Sciatic nerve (tissue), 2 donors: ENCODE measurements at regions not wholly inside any gene's neighbourhood (a gene's known extent, or its start where the extent isn't known, plus 50 kb on each side); places are given as distances from the start of the nearest gene placed in this dataset.
"Not testable (repeated sequence)": the region's sequence is repeated elsewhere in the genome, so short reads cannot be mapped to it uniquely, and the experiment has no call there.

Experiments used
- ATAC-seq: fragments of 200-7000 bp; cut with Tn5 transposase; one replicate; pipeline ENCODE4 v1.9.1; 2020; ENCODE audit warnings: mild to moderate bottlenecking, moderate library complexity
- DNase-seq: peaks from one replicate; pipeline ENCODE4 v3.0.0-alpha.2; 2020; ENCODE audit warnings: low spot score
- intact Hi-C: fragments of 100-400 bp; cut with DNase I; formaldehyde crosslinking; loops from one replicate; pipeline ENCODE4 v1.14.2; 2022
- donor health status: DM: no; HTN: no; CAD: no.
- donor health status: DM: no; HTN: no; CAD: no.

- intact Hi-C loops = no loop called here
- no peak for DNase-seq
- no peak for ATAC-seq
These were observed 665.5 kb upstream of the CNTNAP5 start for GRCh38 chr2:123359636-123360035.

GRCh38 chr2:123362671-123363440 lies 662.2 kb upstream of the CNTNAP5 start:
- no peak for DNase-seq
- intact Hi-C loops = no loop called here
- no peak for ATAC-seq

GRCh38 chr2:123363826-123364225 lies 661.3 kb upstream of the CNTNAP5 start:
- ATAC-seq = no peak
- DNase-seq = no peak
- intact Hi-C loops = no loop called here

- DNase-seq (no peak), ATAC-seq (no peak)
- intact Hi-C loops = no loop called here
These were observed 660.7 kb upstream of the CNTNAP5 start for GRCh38 chr2:123364243-123364896.

GRCh38 chr2:123366239-123366837 lies 658.7 kb upstream of the CNTNAP5 start:
- intact Hi-C loops = no loop called here
- DNase-seq (no peak), ATAC-seq (no peak)

- ATAC-seq (no peak), DNase-seq (no peak)
- intact Hi-C loops = no loop called here
These were observed 654.9 kb upstream of the CNTNAP5 start for GRCh38 chr2:123370186-123370585.

GRCh38 chr2:123371535-123371934 lies 653.6 kb upstream of the CNTNAP5 start:
- intact Hi-C loops = no loop called here
- ATAC-seq (no peak), DNase-seq (no peak)

GRCh38 chr2:123380370-123380935 lies 644.6 kb upstream of the CNTNAP5 start:
- intact Hi-C loops = no loop called here
- no peak for ATAC-seq
- no peak for DNase-seq

- intact Hi-C loops = no loop called here
- ATAC-seq = no peak
- DNase-seq = no peak
These were observed 609.4 kb upstream of the CNTNAP5 start for GRCh38 chr2:123415678-123416077.

- ATAC-seq (no peak), DNase-seq (no peak)
- intact Hi-C loops = no loop called here
These were observed 605.1 kb upstream of the CNTNAP5 start for GRCh38 chr2:123419976-123420375.

- DNase-seq = no peak
- intact Hi-C loops = no loop called here
- no peak for ATAC-seq
These were observed 590.3 kb upstream of the CNTNAP5 start for GRCh38 chr2:123434546-123435395.

GRCh38 chr2:123438251-123438650 lies 586.8 kb upstream of the CNTNAP5 start:
- DNase-seq (no peak), ATAC-seq (no peak)
- intact Hi-C loops = no loop called here

GRCh38 chr2:123438675-123439074 lies 586.4 kb upstream of the CNTNAP5 start:
- ATAC-seq (no peak), DNase-seq (no peak)
- intact Hi-C loops = no loop called here

- DNase-seq = no peak
- no peak for ATAC-seq
- intact Hi-C loops = no loop called here
These were observed 576.3 kb upstream of the CNTNAP5 start for GRCh38 chr2:123448801-123449200.

GRCh38 chr2:123451542-123451941 lies 573.5 kb upstream of the CNTNAP5 start:
- no peak for DNase-seq
- intact Hi-C loops = no loop called here
- ATAC-seq = no peak

- DNase-seq (no peak), ATAC-seq (no peak)
- intact Hi-C loops = no loop called here
These were observed 571.9 kb upstream of the CNTNAP5 start for GRCh38 chr2:123453046-123453700.

GRCh38 chr2:123453772-123454171 lies 571.3 kb upstream of the CNTNAP5 start:
- intact Hi-C loops = no loop called here
- no peak for DNase-seq
- ATAC-seq = peak; percentile 39

GRCh38 chr2:123455234-123455633 lies 569.9 kb upstream of the CNTNAP5 start:
- DNase-seq, intact Hi-C loops, ATAC-seq: not testable (repeated sequence)

GRCh38 chr2:123456416-123456815 lies 568.7 kb upstream of the CNTNAP5 start:
- DNase-seq (no peak), ATAC-seq (no peak)
- intact Hi-C loops = no loop called here
